GM19438 (cell line): ENCODE measurements at regions not wholly inside any gene's neighbourhood (a gene's known extent, or its start where the extent isn't known, plus 50 kb on each side); places are given as distances from the start of the nearest gene placed in this dataset.

Experiments
- ATAC-seq: cut with Tn5 transposase; IDR thresholded peaks from one replicate; pipeline ENCODE4 v1.9.1; 2021; ENCODE audit warnings: low read depth; ENCODE audit not compliant: unreplicated experiment

- ATAC-seq: no peak
Measured at GRCh38 chr6:90989763-90990162, 402.9 kb upstream of the MAP3K7 start.

DNA sequence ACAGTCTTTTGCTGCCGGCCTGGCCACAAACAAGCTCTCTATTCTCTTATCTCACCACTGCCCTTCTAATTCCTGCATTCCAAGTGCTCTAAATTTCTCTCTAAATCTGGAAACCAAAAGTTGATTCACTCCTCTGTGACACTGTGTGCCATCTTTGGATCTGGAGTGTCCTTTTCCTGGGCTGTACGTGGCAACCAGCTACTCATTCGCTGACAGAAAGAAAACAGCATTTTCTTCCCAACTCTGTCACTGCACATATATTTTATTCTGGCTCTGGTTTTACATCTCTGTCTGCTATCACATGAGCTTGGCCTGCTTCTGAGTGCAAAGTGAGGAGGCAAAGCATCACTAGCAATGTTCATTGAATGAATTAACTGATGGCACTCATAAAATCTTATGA, 397.2 kb upstream of the MAP3K7 start:
- no peak for ATAC-seq

GRCh38 chr6:90983462-90983861, 396.6 kb upstream of the MAP3K7 start:
- no peak for ATAC-seq

DNA sequence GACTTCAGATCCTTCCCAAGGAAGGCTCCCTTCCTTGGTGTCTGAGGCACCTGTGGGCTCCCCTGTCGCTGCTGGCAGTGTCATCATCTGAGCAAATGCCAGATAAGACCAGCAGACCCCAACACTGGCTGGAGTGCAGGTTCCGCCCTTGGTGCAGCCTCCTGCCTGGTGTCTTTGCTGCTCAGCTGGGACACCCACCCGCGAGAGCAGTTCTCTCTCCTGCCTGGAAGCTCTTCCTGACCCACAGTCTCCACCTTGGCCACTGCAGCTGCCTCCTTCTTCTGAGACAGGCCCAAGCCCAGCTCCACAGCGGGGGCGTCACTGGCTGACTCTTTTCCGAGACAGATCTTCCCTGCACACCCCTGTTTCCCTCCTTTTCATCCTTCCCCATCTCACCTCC, 395.7 kb upstream of the MAP3K7 start:
- no peak for ATAC-seq

GRCh38 chr6:90982051-90982450, 395.2 kb upstream of the MAP3K7 start:
- no peak for ATAC-seq

GRCh38 chr6:90978046-90978445, 391.2 kb upstream of the MAP3K7 start:
- ATAC-seq: no peak

DNA sequence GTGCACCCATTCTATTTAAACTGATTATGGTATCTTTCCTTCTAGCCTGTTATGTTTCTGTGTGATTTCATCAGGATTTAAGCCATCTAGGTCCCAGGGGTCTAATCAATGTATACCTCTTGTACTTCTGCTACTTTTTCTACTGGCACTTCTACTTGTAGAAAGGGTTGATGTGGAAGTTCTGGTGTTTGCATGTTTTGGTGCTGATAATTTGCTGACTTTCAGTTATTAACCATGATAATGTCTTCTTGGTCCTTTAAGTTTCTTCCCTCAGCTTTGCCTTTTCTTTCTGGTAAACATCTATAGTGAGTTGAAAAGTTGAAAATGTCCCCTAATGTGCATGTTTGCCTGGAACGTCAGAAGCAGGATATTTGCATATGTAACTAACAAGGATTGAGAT, 390.6 kb upstream of the MAP3K7 start:
- ATAC-seq: no peak

DNA sequence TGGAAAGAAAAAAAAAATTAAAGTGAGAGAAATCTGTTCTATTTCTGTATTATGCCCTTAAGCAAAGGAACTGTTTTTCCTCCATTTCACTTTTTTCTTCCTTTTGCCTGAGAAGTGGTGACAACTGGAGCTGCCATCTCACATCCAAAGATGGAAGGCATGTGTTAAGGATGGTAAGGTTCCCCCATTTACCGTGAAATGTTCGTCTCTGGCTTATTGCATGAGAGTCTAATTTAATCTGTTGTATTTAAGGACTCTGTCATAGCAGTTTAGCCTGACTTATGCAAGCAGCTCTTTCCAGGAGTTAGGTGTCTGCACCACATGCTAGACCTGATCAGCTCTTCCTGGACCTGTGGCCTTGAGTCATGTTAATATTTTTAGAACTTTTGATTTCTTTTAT, 389.5 kb upstream of the MAP3K7 start:
- no peak for ATAC-seq

DNA sequence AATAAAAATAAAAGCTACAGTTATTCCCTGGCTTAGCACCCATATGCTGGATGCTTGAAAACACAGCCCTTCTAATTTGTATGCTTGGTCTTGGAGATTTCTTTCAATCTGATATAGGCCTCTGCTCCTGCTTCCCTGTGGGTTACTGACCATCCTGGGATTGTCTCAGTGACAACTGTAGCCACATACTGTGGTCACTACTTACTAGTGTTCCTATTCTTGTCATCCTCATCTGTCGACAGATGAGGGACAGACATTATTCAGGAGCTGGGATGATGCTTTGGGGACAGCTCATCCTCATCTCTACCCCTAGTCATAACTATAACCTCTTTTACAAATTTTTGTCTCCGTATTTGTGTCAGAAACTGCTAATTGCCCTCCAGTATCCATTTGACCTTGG, 388.9 kb upstream of the MAP3K7 start:
- no peak for ATAC-seq

DNA sequence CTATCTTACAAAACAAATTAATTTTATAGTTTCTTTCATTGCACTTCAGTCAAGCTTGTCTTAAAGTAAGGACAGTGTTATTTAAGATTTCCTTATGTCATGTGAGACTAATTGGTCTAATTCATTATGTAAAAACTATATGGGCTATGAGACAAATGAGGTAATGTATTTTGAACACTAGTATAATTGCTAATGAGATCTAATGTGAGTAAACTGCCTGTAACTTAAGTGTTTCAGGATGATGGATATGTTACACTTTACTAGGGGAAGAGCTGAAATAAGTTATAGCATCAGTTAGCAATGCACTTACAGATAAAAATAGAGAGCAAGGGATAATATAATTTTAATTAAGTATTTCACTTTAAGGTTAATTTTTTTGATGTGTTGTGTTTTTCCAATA, 386.3 kb upstream of the MAP3K7 start:
- ATAC-seq: no peak

DNA sequence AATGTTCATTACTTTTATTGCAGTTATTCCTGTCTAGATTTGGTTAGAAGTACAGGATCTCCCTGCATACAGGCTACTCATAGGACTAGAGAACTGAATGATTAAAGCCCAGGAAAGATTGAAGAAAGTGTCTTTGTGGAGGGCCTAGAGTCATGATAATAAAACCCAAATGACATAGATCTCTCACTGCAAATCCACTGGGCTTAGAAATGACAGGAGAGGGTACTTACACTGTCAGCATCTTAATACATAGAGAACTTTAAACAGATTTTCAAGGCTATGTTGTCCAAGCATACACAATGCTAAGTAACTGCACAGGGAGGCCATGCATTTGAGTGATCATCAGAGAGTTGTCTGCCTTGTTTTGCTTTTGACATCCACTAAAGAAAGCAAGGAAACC, 383.8 kb upstream of the MAP3K7 start:
- ATAC-seq: no peak

DNA sequence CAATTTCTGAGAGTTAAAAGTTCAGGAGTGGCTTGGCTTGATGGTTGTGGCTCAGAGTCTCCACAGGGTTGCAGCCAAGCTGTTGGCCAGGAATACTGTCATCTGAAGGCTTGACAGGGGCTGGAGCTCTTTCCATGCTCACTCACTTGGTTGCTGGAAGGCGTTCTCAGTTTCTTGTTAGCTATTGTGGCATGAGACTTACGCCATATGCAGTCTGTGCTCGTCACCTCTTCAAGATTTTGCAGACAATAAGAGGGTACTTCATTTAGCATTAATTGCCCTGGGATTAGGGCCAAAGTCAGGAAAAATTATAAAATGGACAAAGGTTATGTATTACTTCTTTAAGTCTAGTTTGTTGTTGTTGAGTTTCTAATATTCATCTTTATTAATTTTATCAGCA, 380.6 kb upstream of the MAP3K7 start:
- no peak for ATAC-seq

DNA sequence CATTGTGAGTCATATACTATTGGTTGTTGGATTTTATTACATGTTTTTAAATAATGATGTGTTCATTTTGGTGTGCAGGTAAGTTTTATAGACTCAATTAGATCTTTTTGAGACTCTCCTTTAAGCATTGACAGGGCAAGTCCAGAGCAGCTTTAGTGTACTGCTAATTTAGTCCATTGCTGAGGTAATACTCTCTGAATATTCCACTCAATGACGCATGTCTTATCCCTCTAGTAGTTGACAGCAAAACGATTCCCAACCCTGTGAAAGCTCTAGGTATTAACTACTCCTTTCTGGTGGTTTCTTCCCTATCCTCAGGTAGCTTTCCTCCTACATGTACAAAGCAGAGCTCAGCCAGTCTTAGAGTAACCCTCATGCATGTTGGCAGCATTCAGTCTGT, 373.5 kb upstream of the MAP3K7 start:
- ATAC-seq: no peak

DNA sequence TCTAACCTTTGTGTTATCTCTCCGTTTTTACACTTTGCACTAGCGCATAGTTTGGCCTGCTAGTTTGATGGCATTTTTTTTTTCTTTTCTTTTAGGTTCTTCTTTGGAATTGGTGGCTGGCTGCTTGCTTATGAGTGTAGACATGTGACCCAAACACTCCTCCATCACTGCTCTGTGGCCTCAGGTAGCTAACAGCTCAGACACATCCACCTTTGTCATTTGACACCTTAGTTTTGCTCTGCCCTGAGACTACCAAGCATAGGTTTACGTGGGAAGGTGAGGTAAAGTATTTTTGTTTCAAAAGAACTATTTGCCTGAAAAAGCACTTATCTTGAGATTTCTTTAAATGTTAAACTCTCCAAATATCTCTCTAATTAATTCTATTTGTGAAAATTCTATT, 368.4 kb upstream of the MAP3K7 start:
- ATAC-seq: no peak

DNA sequence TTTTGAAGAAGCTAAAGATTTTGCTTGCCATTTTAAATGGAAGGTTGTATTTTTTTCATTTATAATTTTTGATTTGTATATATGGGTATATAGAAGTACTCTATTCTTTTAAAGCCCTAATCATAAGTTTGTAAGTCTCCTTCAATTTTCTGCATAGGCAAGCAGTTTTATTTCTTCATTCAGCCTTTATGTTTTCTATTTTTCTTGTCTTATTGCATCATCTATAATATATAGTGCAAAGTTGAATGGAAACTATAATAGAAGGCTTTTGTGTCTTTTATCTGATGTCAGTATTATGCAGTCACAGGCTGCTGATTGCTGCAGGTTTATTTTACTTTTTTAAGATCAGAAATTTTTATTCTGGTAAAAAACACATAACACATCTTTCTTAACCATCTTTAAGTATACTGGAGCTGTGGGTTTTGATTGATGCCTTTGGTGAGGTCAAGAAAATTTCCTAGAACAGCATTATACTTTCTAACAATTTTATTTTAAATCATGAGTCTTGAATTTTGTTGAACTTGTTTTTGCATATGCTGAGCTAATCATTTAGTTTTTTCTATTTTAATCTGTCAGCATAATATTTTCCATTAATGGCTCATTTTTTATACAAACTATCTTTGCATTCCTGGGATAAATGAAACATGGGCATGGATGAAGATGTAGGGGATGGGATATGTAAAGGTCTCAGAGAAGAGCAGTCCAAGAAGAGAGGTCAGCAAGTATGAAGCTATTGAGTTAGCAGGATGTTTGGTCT, 366.7 kb upstream of the MAP3K7 start:
- ATAC-seq: no peak

GRCh38 chr6:90952176-90952575, 365.3 kb upstream of the MAP3K7 start:
- ATAC-seq: no peak

GRCh38 chr6:90948540-90948939, 361.7 kb upstream of the MAP3K7 start:
- ATAC-seq: no peak

DNA sequence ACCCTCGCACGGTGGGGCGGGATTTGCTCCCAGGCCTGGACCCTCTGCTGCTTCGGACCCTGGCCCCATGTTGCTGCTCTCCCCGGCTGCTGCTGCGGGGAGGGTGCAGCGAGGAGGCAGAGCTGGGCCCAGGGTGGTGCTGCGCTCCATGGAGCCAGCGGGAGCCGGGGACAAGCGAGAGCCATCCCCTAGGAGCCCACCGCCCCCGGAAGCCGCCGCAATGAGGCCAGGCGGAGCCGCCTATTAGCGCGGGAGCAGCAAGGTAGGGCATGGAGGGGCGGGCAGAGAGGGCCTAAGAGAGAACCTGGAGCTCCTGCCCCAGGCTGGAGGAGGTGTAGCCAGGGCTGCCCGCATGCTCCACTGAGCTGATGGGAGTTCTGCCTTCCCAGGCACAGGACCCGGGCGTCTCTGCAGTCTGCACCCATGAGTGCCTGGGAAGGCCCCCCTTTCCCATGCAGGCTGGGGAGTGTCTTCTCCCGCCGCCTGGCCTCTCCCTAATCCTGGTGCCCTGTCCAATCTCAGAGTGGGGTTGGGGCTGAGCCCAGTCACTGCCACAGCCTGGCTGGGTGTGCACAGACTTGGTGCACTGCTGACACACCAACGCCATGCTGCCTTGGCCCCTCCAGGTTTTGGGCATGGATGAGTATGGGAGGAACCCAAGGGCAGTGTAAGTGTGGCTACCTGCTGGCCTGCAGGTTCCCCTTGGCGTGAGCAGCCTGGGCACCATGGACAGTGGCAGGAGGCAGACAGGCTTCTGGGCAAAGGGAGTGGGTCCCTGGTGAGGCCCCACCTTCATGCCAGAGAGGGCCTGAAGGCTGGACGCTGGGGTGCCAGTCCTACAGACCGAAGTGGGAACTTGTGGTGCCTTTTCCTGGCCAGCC, 360.6 kb upstream of the MAP3K7 start:
- no peak for ATAC-seq

DNA sequence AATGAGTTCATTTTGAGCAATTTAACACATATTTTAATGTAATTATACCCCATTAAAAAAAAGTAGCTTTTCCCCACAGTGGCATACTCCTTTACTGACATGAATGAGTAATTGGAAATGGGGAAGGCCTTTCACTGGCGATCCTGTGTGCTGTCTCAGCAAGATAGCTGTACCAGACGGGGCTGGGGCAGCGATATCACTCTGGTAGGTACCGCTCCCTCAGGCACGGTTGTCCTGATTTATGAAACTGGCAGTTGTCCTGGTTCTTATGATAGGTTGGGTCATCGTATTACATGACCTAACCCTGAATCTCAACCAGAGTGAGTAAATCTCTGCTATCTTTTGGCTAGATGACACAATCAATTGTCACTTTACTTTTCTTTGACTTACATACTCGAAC, 355.0 kb upstream of the MAP3K7 start:
- ATAC-seq: no peak

GRCh38 chr6:90940812-90941481, 354.1 kb upstream of the MAP3K7 start:
- ATAC-seq: peak; percentile 96

DNA sequence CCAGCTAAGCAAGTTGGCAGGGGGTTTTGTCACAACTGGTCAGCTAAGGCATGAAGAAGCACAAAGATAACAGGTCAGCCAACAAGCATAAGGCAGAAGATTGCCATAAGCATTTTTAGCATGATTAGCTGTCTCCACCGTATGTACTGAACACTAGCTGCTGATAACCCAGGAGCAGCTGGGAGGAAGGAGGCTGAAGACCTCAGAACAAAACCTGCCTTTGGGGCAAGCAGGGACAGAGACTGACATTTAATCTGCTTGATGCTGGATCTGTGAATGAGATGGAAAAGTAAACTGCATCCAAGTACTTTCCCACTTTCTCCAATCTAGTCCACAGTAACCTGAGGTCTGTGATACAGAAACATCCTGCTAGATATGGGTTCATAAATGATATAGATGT, 353.0 kb upstream of the MAP3K7 start:
- no peak for ATAC-seq
